NT2/D1 (cell line): ENCODE measurements at regions not wholly inside any gene's neighbourhood (a gene's known extent, or its start where the extent isn't known, plus 50 kb on each side); places are given as distances from the start of the nearest gene placed in this dataset.

ENCODE experiments used
- DNase-seq: peaks from one replicate; pipeline ENCODE4 v3.0.0-alpha.2; 2011; ENCODE audit warnings: low read depth, low spot score
- H3K27me3 ChIP-seq: 2 replicates; pipeline ENCODE4 v1.6.0; 2011; ENCODE audit warnings: mild to moderate bottlenecking; ENCODE audit not compliant: insufficient read length, insufficient read depth
- H3K36me3 ChIP-seq: 2 replicates; pipeline ENCODE4 v1.6.1; 2011; ENCODE audit warnings: mild to moderate bottlenecking, low read length, mixed read lengths; ENCODE audit not compliant: insufficient read depth, insufficient read length
- H3K4me1 ChIP-seq: 2 replicates; pipeline ENCODE4 v1.5.1; 2011; ENCODE audit not compliant: insufficient read depth, insufficient read length
- H3K4me3 ChIP-seq: 2 replicates; pipeline ENCODE4 v1.5.1; 2011; ENCODE audit warnings: low read depth; ENCODE audit not compliant: insufficient read length
- H3K9ac ChIP-seq: 2 replicates; pipeline ENCODE4 v1.6.0; 2011; ENCODE audit warnings: low read depth; ENCODE audit not compliant: insufficient read length
- H3K9me3 ChIP-seq: 2 replicates; pipeline ENCODE4 v1.5.1; 2011; ENCODE audit warnings: mild to moderate bottlenecking, low read length; ENCODE audit not compliant: insufficient read depth
- SUZ12 ChIP-seq: IDR thresholded peaks from 2 replicates; pipeline ENCODE4 v1.6.1; 2011; ENCODE audit not compliant: insufficient read length, insufficient read depth; ENCODE audit errors: extremely low read depth
- YY1 ChIP-seq: IDR thresholded peaks from 2 replicates; pipeline ENCODE4 v1.6.1; 2011; ENCODE audit not compliant: insufficient read length, insufficient read depth
- ZNF274 ChIP-seq: IDR thresholded peaks from 2 replicates; pipeline ENCODE4 v1.6.1; 2011; ENCODE audit warnings: mild to moderate bottlenecking, low read depth, low read length

DNA sequence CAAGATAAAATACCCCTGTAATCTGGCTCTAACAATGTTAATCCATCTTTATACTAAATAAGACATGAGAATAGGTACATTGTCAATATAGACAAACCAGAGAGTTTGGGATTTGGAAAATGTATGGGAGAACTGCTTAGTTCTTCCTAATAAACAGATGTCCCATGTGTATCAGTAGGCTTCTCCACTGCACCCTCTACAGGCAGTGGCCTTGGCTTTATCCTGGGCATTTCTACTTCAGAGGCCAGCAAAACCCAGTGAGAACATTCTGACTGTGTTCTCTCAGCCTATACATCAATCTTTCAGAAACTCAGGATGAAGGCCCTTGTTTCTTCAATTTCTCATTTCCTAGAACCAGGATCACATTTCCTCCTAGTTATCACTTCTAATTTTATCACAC, 1167.5 kb upstream of the ACVR2A start:
- H3K4me1 ChIP-seq, result no peaks in the 10 kb centered on the region
- no peaks in the 10 kb centered on the region for H3K27me3 ChIP-seq
- H3K36me3 ChIP-seq, result no peaks in the 10 kb centered on the region
- TF ChIP-seq YY1 (no peak), ZNF274 (no peak), SUZ12 (no peak)
- no peak for DNase-seq
- no peak overlapping the region for H3K9ac ChIP-seq
- no peak overlapping the region for H3K4me3 ChIP-seq
- H3K9me3 ChIP-seq, result no peaks in the 10 kb centered on the region

DNA sequence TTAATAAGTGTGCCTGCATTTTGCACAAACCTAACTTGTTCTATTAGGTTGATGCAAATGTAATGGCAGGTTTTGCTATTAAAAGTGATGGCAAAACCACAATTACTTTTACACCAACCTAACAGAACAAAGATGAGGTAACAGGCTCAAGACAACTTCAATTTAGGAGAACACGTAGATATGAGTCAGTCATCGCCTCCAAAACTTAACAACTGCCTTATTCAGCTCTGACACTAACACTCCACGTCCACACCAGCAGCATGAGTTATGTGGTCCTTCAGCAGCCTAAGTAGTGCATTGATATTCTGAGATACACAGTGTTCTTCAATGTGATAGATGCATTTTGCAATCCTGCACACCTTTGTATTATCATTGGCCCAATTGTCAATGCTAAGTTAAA, 1175.1 kb upstream of the ACVR2A start:
- DNase-seq, result no peak
- no peaks in the 10 kb centered on the region for H3K27me3 ChIP-seq
- H3K9ac ChIP-seq, result no peak overlapping the region
- H3K9me3 ChIP-seq, result no peaks in the 10 kb centered on the region
- H3K4me3 ChIP-seq, result no peak overlapping the region
- no peak for TF ChIP-seq ZNF274
- no peak for TF ChIP-seq SUZ12
- TF ChIP-seq YY1, result no peak
- H3K36me3 ChIP-seq, result no peaks in the 10 kb centered on the region
- no peaks in the 10 kb centered on the region for H3K4me1 ChIP-seq

DNA sequence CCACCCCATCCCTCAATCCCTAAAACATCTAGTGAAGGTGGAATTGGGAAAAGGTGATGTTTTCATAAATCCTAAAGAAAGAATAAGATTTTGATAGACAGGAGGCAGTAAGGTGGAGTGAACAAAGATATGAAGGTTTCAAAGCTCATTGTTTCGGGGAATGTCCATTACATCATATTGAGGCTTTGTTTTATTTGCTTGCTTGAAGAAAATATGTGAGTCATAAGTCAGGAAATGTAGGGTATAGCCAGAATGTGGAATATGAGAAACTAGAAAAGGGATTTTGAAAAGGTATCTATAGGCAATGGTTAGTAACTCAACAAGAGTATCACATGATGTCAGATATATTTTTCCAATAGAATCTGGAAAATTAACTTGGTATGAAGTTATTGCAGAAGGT, 1178.5 kb upstream of the ACVR2A start:
- Histone ChIP-seq H3K27me3 (no peaks in the 10 kb centered on the region), H3K9ac (no peak overlapping the region), H3K4me3 (no peak overlapping the region), H3K9me3 (no peaks in the 10 kb centered on the region), H3K4me1 (no peaks in the 10 kb centered on the region), H3K36me3 (no peaks in the 10 kb centered on the region)
- TF ChIP-seq ZNF274 (no peak), YY1 (no peak), SUZ12 (no peak)
- DNase-seq, result no peak

DNA sequence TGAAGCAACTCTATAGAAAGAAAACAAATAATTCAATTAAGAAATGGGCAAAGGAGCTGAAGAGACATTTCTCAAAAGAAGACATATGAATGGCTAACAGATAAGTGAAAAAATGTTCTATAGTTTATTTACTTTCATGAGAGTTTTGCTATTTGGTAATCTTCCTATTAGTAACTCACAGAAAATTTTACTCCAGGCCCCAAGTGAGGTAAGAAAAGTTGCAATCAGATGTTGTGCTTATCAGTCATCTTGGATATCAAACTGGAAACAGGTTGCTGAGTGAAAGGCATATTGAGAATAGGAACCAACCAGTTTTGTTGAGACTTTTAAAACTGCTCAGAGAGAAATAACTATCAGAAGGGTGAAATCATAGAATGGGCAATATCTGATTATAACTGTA, 1179.0 kb upstream of the ACVR2A start:
- H3K36me3 ChIP-seq, result no peaks in the 10 kb centered on the region
- no peak for DNase-seq
- H3K9me3 ChIP-seq, result no peaks in the 10 kb centered on the region
- no peaks in the 10 kb centered on the region for H3K27me3 ChIP-seq
- TF ChIP-seq YY1, result no peak
- TF ChIP-seq ZNF274, result no peak
- no peak for TF ChIP-seq SUZ12
- no peak overlapping the region for H3K9ac ChIP-seq
- H3K4me3 ChIP-seq, result no peak overlapping the region
- H3K4me1 ChIP-seq, result no peaks in the 10 kb centered on the region

DNA sequence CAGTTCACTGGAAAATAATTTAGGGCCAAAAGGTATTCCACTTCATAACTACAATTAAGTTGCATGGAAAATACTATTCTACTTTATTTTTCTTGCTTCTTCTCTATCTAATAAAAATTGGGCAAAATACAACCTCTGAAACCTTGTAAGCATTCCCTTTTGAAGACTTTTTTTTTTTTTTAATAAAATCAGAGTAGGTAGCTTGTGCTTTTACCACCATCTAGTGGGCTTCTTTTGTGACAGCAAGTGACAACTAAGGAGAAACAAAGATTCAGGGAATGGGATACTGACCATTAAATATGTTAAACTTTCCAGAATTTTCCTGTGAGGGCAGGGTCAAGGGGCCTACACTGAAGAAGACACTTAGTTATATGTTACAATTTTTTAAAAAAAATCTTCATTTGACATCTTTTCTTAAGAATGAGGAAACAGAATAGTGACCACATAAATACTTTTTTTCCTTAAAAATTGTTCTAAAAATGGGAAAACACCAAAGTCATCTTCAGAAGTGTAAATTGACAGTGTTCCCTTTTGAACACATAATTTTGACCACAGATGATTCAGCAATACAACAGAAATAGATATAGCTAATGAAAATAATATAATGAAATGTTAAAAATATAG, 1183.2 kb upstream of the ACVR2A start:
- TF ChIP-seq SUZ12 (no peak), ZNF274 (no peak), YY1 (no peak)
- DNase-seq, result peak; percentile 35
- Histone ChIP-seq H3K4me3 (no peak overlapping the region), H3K9ac (no peak overlapping the region), H3K4me1 (no peaks in the 10 kb centered on the region), H3K9me3 (0 out of 2 replicates have a peak, but pooled peaks cover 2% of the 10 kb centered on the region), H3K27me3 (no peaks in the 10 kb centered on the region), H3K36me3 (no peaks in the 10 kb centered on the region)

DNA sequence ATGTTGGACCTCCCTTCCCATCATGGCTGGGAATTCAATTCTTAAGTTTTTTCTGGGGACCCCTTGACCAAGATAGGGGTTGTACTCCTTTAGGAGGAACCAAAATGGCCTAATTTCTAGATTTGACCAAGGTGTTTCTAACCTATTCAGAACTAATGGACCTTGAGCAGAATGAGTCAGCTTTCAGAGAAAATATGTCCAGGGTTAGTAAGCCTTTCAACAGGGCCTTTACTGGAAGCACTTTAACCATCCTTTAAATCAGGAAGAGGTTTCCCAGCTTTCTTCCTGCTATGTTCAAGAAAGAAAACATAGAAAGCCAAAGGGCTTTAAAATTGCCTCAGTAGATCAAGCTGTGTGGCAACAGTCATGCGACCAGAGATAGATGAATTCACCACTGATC, 1184.9 kb upstream of the ACVR2A start:
- no peaks in the 10 kb centered on the region for H3K27me3 ChIP-seq
- H3K36me3 ChIP-seq, result no peaks in the 10 kb centered on the region
- TF ChIP-seq ZNF274 (no peak), YY1 (no peak), SUZ12 (no peak)
- no peak overlapping the region for H3K9ac ChIP-seq
- H3K9me3 ChIP-seq, result peaks cover 8% of the 10 kb centered on the region; the same call in 1 of the 2 replicates
- no peak overlapping the region for H3K4me3 ChIP-seq
- no peaks in the 10 kb centered on the region for H3K4me1 ChIP-seq
- DNase-seq, result no peak

DNA sequence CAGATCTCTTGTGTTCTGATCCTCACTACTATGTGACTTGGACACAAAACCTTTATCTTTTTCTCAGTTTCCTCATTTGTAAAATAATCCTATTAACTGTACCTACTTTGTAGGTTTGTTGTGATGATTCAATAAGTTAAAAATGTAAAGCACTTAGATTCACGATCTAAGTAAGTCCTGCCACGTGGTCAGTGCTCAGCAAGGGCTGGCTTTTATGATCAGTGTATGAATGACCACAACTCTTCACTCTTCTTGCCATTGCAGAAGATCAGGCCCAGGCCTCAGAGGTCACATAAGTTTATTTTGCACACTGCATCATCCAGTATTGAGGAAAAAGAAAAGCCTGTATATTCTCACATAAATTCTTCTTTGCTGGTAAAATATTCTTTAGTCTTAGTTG, 1192.5 kb upstream of the ACVR2A start:
- no peak for TF ChIP-seq ZNF274
- TF ChIP-seq SUZ12, result no peak
- TF ChIP-seq YY1, result no peak
- Histone ChIP-seq H3K36me3 (no peaks in the 10 kb centered on the region), H3K9me3 (peaks cover 8% of the 10 kb centered on the region; the same call in 1 of the 2 replicates), H3K4me1 (no peaks in the 10 kb centered on the region), H3K27me3 (no peaks in the 10 kb centered on the region), H3K9ac (no peak overlapping the region), H3K4me3 (no peak overlapping the region)
- DNase-seq, result no peak

DNA sequence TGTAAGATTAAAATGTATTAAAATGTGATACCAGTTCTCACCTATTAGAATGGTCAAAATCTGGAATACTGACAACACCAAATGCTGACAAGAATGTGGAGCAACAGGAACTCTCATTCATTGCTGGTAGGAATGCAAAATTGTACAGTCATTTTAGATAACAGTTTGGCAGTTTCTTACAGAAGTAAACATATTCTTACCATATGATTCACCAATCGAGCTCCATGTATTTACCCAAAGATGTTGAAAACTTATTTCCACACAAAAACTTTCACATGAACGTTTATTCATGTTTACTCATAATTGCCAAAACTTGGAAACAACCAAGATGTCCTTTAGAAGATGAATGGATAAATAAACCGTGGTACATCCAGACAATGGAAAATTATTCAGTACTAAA, 1193.5 kb upstream of the ACVR2A start:
- Histone ChIP-seq H3K9ac (no peak overlapping the region), H3K9me3 (peaks cover 4% of the 10 kb centered on the region; the same call in 1 of the 2 replicates), H3K4me3 (no peak overlapping the region), H3K4me1 (no peaks in the 10 kb centered on the region), H3K36me3 (no peaks in the 10 kb centered on the region), H3K27me3 (no peaks in the 10 kb centered on the region)
- TF ChIP-seq YY1, result no peak
- TF ChIP-seq SUZ12, result no peak
- TF ChIP-seq ZNF274, result no peak
- DNase-seq, result no peak
